ENCODE measurements at regions not wholly inside any gene's neighbourhood (a gene's known extent, or its start where the extent isn't known, plus 50 kb on each side); places are given as distances from the start of the nearest gene placed in this dataset.
"Not testable (repeated sequence)": the region's sequence is repeated elsewhere in the genome, so short reads cannot be mapped to it uniquely, and the experiment has no call there.

- no peaks in the 10 kb centered on the region for H3K4me1 ChIP-seq (ENCODE audit: control insufficient read depth, insufficient read depth, low read length)
- no peak overlapping the region for H3K4me3 ChIP-seq (ENCODE audit: low read depth, low read length)
- no peaks in the 10 kb centered on the region for H3K9me3 ChIP-seq (ENCODE audit: control insufficient read depth, insufficient read depth, low read depth, low read length)
- H3K9ac ChIP-seq (ENCODE audit: low read length), result no peak overlapping the region
- no peaks in the 10 kb centered on the region for H3K36me3 ChIP-seq (ENCODE audit: control insufficient read depth, insufficient read depth, low read length)
- H3K27me3 ChIP-seq (ENCODE audit: control insufficient read depth, insufficient read depth, low read length), result peaks cover 46% of the 10 kb centered on the region
- no peak overlapping the region for H3K27ac ChIP-seq (ENCODE audit: low read depth, low read length)
Observed at GRCh38 chr10:117492504-117492903, 50.0 kb upstream of the EMX2 start.

GRCh38 chr10:117488004-117488403 lies 54.5 kb upstream of the EMX2 start:
- Histone ChIP-seq H3K4me3 (ENCODE audit: low read depth, low read length) (no peak overlapping the region), H3K36me3 (ENCODE audit: control insufficient read depth, insufficient read depth, low read length) (no peaks in the 10 kb centered on the region), H3K4me1 (ENCODE audit: control insufficient read depth, insufficient read depth, low read length) (no peaks in the 10 kb centered on the region), H3K27ac (ENCODE audit: low read depth, low read length) (no peak overlapping the region), H3K9me3 (ENCODE audit: control insufficient read depth, insufficient read depth, low read depth, low read length) (no peaks in the 10 kb centered on the region), H3K27me3 (ENCODE audit: control insufficient read depth, insufficient read depth, low read length) (peaks cover 17% of the 10 kb centered on the region; the same call in 1 of the 2 replicates), H3K9ac (ENCODE audit: low read length) (no peak overlapping the region)

- H3K27ac ChIP-seq (ENCODE audit: low read depth, low read length), result no peak overlapping the region
- H3K9me3 ChIP-seq (ENCODE audit: control insufficient read depth, insufficient read depth, low read depth, low read length), result no peaks in the 10 kb centered on the region
- no peaks in the 10 kb centered on the region for H3K4me1 ChIP-seq (ENCODE audit: control insufficient read depth, insufficient read depth, low read length)
- H3K27me3 ChIP-seq (ENCODE audit: control insufficient read depth, insufficient read depth, low read length), result peaks cover 6% of the 10 kb centered on the region; the same call in 1 of the 2 replicates
- no peak overlapping the region for H3K4me3 ChIP-seq (ENCODE audit: low read depth, low read length)
- no peaks in the 10 kb centered on the region for H3K36me3 ChIP-seq (ENCODE audit: control insufficient read depth, insufficient read depth, low read length)
- no peak overlapping the region for H3K9ac ChIP-seq (ENCODE audit: low read length)
Observed at GRCh38 chr10:117486606-117487005, 55.9 kb upstream of the EMX2 start.

- no peaks in the 10 kb centered on the region for H3K4me1 ChIP-seq (ENCODE audit: control insufficient read depth, insufficient read depth, low read length)
- no peaks in the 10 kb centered on the region for H3K36me3 ChIP-seq (ENCODE audit: control insufficient read depth, insufficient read depth, low read length)
- H3K27ac ChIP-seq (ENCODE audit: low read depth, low read length), result no peak overlapping the region
- no peak overlapping the region for H3K4me3 ChIP-seq (ENCODE audit: low read depth, low read length)
- no peak overlapping the region for H3K9ac ChIP-seq (ENCODE audit: low read length)
- no peaks in the 10 kb centered on the region for H3K9me3 ChIP-seq (ENCODE audit: control insufficient read depth, insufficient read depth, low read depth, low read length)
- H3K27me3 ChIP-seq (ENCODE audit: control insufficient read depth, insufficient read depth, low read length), result peaks cover 11% of the 10 kb centered on the region; the same call in 1 of the 2 replicates
Observed at GRCh38 chr10:117483056-117483590, 59.4 kb upstream of the EMX2 start.

- not testable (repeated sequence) for H3K27ac ChIP-seq (ENCODE audit: low read depth, low read length); H3K9me3 ChIP-seq (ENCODE audit: control insufficient read depth, insufficient read depth, low read depth, low read length); H3K4me3 ChIP-seq (ENCODE audit: low read depth, low read length); H3K4me1 ChIP-seq (ENCODE audit: control insufficient read depth, insufficient read depth, low read length); H3K9ac ChIP-seq (ENCODE audit: low read length); H3K36me3 ChIP-seq (ENCODE audit: control insufficient read depth, insufficient read depth, low read length)
- peaks cover 11% of the 10 kb centered on the region; the same call in 1 of the 2 replicates for H3K27me3 ChIP-seq (ENCODE audit: control insufficient read depth, insufficient read depth, low read length)
Observed at GRCh38 chr10:117481011-117481410, 61.5 kb upstream of the EMX2 start.

GRCh38 chr10:117480097-117480496 lies 62.4 kb upstream of the EMX2 start:
- no peak overlapping the region for H3K4me3 ChIP-seq (ENCODE audit: low read depth, low read length)
- H3K36me3 ChIP-seq (ENCODE audit: control insufficient read depth, insufficient read depth, low read length), result no peaks in the 10 kb centered on the region
- no peaks in the 10 kb centered on the region; the same call in 1 of the 2 replicates for H3K9me3 ChIP-seq (ENCODE audit: control insufficient read depth, insufficient read depth, low read depth, low read length)
- no peak overlapping the region for H3K9ac ChIP-seq (ENCODE audit: low read length)
- H3K4me1 ChIP-seq (ENCODE audit: control insufficient read depth, insufficient read depth, low read length), result no peaks in the 10 kb centered on the region
- no peak overlapping the region for H3K27ac ChIP-seq (ENCODE audit: low read depth, low read length)
- peaks cover 11% of the 10 kb centered on the region; the same call in 1 of the 2 replicates for H3K27me3 ChIP-seq (ENCODE audit: control insufficient read depth, insufficient read depth, low read length)

- H3K27ac ChIP-seq (ENCODE audit: low read depth, low read length), result no peak overlapping the region
- H3K36me3 ChIP-seq (ENCODE audit: control insufficient read depth, insufficient read depth, low read length), result no peaks in the 10 kb centered on the region
- H3K9me3 ChIP-seq (ENCODE audit: control insufficient read depth, insufficient read depth, low read depth, low read length), result no peaks in the 10 kb centered on the region; the same call in 1 of the 2 replicates
- H3K9ac ChIP-seq (ENCODE audit: low read length), result no peak overlapping the region
- H3K27me3 ChIP-seq (ENCODE audit: control insufficient read depth, insufficient read depth, low read length), result peaks cover 6% of the 10 kb centered on the region; the same call in 1 of the 2 replicates
- H3K4me3 ChIP-seq (ENCODE audit: low read depth, low read length), result no peak overlapping the region
- H3K4me1 ChIP-seq (ENCODE audit: control insufficient read depth, insufficient read depth, low read length), result no peaks in the 10 kb centered on the region
Observed at GRCh38 chr10:117477961-117478670, 64.4 kb upstream of the EMX2 start.

GRCh38 chr10:117477211-117477947 lies 65.2 kb upstream of the EMX2 start:
- Histone ChIP-seq H3K9ac (ENCODE audit: low read length) (no peak overlapping the region), H3K4me1 (ENCODE audit: control insufficient read depth, insufficient read depth, low read length) (no peaks in the 10 kb centered on the region), H3K9me3 (ENCODE audit: control insufficient read depth, insufficient read depth, low read depth, low read length) (no peaks in the 10 kb centered on the region; the same call in 1 of the 2 replicates), H3K36me3 (ENCODE audit: control insufficient read depth, insufficient read depth, low read length) (no peaks in the 10 kb centered on the region), H3K27me3 (ENCODE audit: control insufficient read depth, insufficient read depth, low read length) (peaks cover 6% of the 10 kb centered on the region; the same call in 1 of the 2 replicates), H3K27ac (ENCODE audit: low read depth, low read length) (no peak overlapping the region), H3K4me3 (ENCODE audit: low read depth, low read length) (no peak overlapping the region)

GRCh38 chr10:117476716-117477115 lies 65.8 kb upstream of the EMX2 start:
- Histone ChIP-seq H3K9ac (ENCODE audit: low read length) (no peak overlapping the region), H3K4me3 (ENCODE audit: low read depth, low read length) (no peak overlapping the region), H3K27me3 (ENCODE audit: control insufficient read depth, insufficient read depth, low read length) (peaks cover 6% of the 10 kb centered on the region; the same call in 1 of the 2 replicates), H3K27ac (ENCODE audit: low read depth, low read length) (no peak overlapping the region), H3K9me3 (ENCODE audit: control insufficient read depth, insufficient read depth, low read depth, low read length) (no peaks in the 10 kb centered on the region; the same call in 1 of the 2 replicates), H3K36me3 (ENCODE audit: control insufficient read depth, insufficient read depth, low read length) (no peaks in the 10 kb centered on the region), H3K4me1 (ENCODE audit: control insufficient read depth, insufficient read depth, low read length) (no peaks in the 10 kb centered on the region)

- Histone ChIP-seq H3K4me3 (ENCODE audit: low read depth, low read length) (no peak overlapping the region), H3K27me3 (ENCODE audit: control insufficient read depth, insufficient read depth, low read length) (peaks cover 6% of the 10 kb centered on the region; the same call in 1 of the 2 replicates), H3K27ac (ENCODE audit: low read depth, low read length) (no peak overlapping the region), H3K9me3 (ENCODE audit: control insufficient read depth, insufficient read depth, low read depth, low read length) (no peaks in the 10 kb centered on the region; the same call in 1 of the 2 replicates), H3K36me3 (ENCODE audit: control insufficient read depth, insufficient read depth, low read length) (no peaks in the 10 kb centered on the region), H3K9ac (ENCODE audit: low read length) (no peak overlapping the region), H3K4me1 (ENCODE audit: control insufficient read depth, insufficient read depth, low read length) (no peaks in the 10 kb centered on the region)
Observed at GRCh38 chr10:117476281-117476680, 66.3 kb upstream of the EMX2 start.

- no peak overlapping the region for H3K4me3 ChIP-seq (ENCODE audit: low read depth, low read length)
Observed at GRCh38 chr10:117472872-117473271, 69.7 kb upstream of the EMX2 start.

More at GRCh38 chr10:117472872-117473271, 69.7 kb upstream of the EMX2 start:
- H3K9ac ChIP-seq (ENCODE audit: low read length), result no peak overlapping the region
- no peaks in the 10 kb centered on the region; the same call in 1 of the 2 replicates for H3K9me3 ChIP-seq (ENCODE audit: control insufficient read depth, insufficient read depth, low read depth, low read length)
- H3K27me3 ChIP-seq (ENCODE audit: control insufficient read depth, insufficient read depth, low read length), result no peaks in the 10 kb centered on the region; the same call in 1 of the 2 replicates
- H3K27ac ChIP-seq (ENCODE audit: low read depth, low read length), result no peak overlapping the region
- no peaks in the 10 kb centered on the region for H3K36me3 ChIP-seq (ENCODE audit: control insufficient read depth, insufficient read depth, low read length)
- no peaks in the 10 kb centered on the region for H3K4me1 ChIP-seq (ENCODE audit: control insufficient read depth, insufficient read depth, low read length)

Measured in HUES6 (cell line).